Erythroblast (primary cell): ENCODE measurements at regions not wholly inside any gene's neighbourhood (a gene's known extent, or its start where the extent isn't known, plus 50 kb on each side); places are given as distances from the start of the nearest gene placed in this dataset.

ENCODE experiments used
- GATA1 ChIP-seq: IDR thresholded peaks from 2 replicates; pipeline ENCODE4 v1.6.1; 2011; ENCODE audit warnings: low read depth, mild to moderate bottlenecking, control low read depth, low read length, moderate library complexity
- POLR2A ChIP-seq: IDR thresholded peaks from 2 replicates; pipeline ENCODE4 v1.6.1; 2011; ENCODE audit warnings: mild to moderate bottlenecking, low read length

DNA sequence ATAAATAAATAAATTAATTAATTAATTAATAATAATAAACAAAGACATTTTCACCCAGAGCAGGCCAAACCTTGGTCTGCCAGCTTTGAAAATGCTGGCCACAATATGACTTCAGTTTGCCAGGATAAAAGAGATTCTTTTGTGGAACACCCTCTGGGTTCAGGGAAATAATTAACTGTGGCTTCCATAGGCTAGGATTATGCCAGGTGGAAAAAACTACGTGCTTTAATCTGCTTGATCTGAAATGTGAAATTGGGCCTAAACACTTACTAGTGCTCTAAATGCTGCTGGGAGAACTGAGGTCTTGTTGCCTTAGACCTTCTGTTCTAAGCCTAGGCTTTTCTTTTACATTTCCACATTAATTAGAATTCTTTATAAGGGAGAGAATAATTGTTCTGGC lies 650.0 kb downstream of the DIAPH3 start:
- TF ChIP-seq POLR2A = no peak
- no peak for TF ChIP-seq GATA1
